CD4-positive, alpha-beta T cell treated with Interleukin-10 for 1 hour (primary cell): ENCODE measurements at regions not wholly inside any gene's neighbourhood (a gene's known extent, or its start where the extent isn't known, plus 50 kb on each side); places are given as distances from the start of the nearest gene placed in this dataset.

Experiments
- DNase-seq: peaks from one replicate; pipeline ENCODE4 v3.0.0-alpha.2; 2020

- DNase-seq: no peak
These were observed 62.5 kb upstream of the NRP1 start for GRCh38 chr10:33396938-33397337.

- DNase-seq: no peak
These were observed 61.8 kb upstream of the NRP1 start for GRCh38 chr10:33396279-33396678.

GRCh38 chr10:33395201-33395600 is 60.7 kb upstream of the NRP1 start:
- DNase-seq: no peak

- DNase-seq: no peak
These were observed 58.2 kb upstream of the NRP1 start for GRCh38 chr10:33392706-33393105.

DNA sequence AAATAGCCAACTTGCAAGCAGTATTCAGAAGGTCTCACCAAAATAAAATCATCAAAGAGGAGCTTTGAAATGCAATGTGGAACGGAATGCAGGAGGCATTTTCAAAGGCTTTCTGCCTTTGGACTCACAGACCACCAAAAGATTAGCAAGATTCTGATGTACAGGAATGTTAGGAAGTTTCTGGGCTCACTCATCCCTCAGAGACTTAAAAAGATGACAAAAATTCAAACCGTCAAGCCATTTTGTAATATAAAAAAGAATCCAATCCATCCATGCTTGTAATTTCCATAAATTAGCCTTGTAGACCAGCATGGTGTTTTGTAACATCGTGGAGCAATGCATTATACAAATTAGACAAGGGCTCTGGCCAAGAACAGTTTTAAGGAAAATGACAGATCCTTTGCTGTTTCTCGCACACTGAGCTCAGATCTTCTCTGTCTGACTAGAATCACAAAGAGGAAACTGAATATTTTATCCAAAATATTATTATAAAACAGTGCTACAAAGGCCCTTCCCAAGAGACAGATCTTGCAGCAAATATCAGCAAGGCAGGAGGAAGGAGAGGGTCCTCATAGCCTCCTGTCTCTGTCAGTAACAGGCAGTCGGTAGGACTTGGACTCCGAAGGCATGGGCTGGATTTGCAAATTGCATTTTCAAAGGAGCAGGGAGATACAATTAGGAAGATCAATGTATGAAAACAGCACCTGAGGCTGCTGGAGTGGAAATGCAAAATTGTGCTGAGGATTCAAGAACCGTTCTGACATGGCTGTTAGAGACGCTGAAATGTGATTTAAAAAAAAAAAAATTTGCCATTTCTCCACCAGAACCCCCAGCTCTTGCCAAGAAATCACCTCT is 57.4 kb upstream of the NRP1 start:
- DNase-seq: no peak

DNA sequence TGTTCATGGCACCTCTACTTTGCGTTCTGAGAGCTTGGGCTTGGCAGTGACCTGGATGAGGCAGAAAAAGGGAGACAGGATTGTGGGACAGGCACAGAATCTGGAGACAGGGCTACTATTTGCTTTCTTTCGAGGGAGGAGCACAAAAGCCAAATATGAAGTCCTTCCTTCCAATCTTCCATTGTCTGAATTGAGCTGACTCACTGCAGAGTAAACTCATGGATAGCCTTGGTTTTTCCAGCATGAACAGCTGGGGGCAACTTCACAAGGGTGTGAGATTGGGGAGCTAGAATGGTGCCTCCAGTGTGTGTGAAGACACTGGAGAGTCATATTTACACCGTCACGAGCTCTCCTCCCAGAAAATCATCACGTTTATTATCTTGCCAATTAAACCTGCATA is 55.6 kb upstream of the NRP1 start:
- no peak for DNase-seq

DNA sequence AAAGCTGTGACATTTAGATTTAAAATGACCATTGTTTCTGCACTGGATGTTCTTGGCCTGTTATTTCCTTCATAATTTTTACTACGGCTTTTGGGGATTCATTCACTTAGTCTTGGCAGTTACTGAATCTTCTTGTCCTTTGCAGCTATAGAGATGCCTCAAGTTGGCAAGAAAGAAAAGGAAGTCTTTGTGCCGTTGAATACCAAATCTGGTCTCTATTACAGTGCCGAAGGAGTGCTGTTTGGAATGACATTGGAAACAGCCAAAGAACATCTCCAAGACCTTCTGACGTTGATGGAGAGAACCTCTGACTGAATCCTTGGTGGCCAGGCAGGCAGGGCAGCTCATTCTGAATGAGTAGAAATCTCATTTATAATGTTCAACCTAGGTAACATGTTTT is 54.3 kb upstream of the NRP1 start:
- no peak for DNase-seq

DNA sequence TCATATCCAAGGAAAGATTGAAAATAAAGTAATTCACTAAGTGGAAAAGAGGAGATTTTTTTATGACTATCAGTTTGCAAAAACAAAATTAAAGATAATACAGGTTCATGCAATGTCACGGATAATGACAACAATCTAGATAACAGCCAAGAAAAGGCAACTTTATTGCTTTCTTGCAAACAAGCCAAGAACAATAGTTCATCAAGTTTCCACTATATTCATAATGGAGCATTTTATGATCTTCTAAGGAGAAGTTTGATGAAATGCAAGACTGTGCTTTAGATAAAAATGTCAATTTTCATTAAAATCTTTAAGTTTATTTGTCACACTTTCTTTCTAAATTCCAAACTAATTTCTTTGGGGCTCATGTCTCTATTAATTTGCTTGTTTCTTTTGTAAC is 53.9 kb upstream of the NRP1 start:
- no peak for DNase-seq

- DNase-seq: no peak
These were observed 53.3 kb upstream of the NRP1 start for GRCh38 chr10:33387720-33388119.

GRCh38 chr10:33386926-33387325 is 52.5 kb upstream of the NRP1 start:
- DNase-seq: no peak

- DNase-seq: no peak
These were observed 51.2 kb upstream of the NRP1 start for GRCh38 chr10:33385686-33386085.

GRCh38 chr10:33385015-33385414 is 50.5 kb upstream of the NRP1 start:
- DNase-seq: no peak
